Immature natural killer cell (primary cell): ENCODE measurements at regions not wholly inside any gene's neighbourhood (a gene's known extent, or its start where the extent isn't known, plus 50 kb on each side); places are given as distances from the start of the nearest gene placed in this dataset.

Source experiments
- DNase-seq, 3 donors: peaks; one replicate each; pipeline ENCODE4 v3.0.0; 2022; ENCODE audit warnings: mixed read lengths in 1 of 3
- H3K27ac Mint-ChIP-seq, 6 donors: one replicate each; pipeline ENCODE4 v1.8.0; 2020; ENCODE audit warnings: mixed read lengths in 6 of 6, mild to moderate bottlenecking in 5 of 6, inconsistent platforms in 4 of 6, moderate library complexity in 3 of 6
- H3K27me3 Mint-ChIP-seq, 3 donors: one replicate each; pipeline ENCODE4 v1.8.0; 2020 to 2021; ENCODE audit warnings: low read depth in 3 of 3, mild to moderate bottlenecking in 3 of 3, mixed read lengths in 3 of 3, moderate library complexity in 3 of 3, inconsistent platforms in 1 of 3
- H3K36me3 Mint-ChIP-seq, 3 donors: one replicate each; pipeline ENCODE4 v1.8.0; 2020; ENCODE audit warnings: mixed read lengths in 3 of 3, inconsistent platforms in 2 of 3, mild to moderate bottlenecking in 2 of 3
- H3K4me1 Mint-ChIP-seq, 2 donors: one replicate each; pipeline ENCODE4 v1.8.0; 2020; ENCODE audit warnings: inconsistent platforms in 2 of 2, mild to moderate bottlenecking in 2 of 2, mixed read lengths in 2 of 2, moderate library complexity in 1 of 2
- H3K4me3 Mint-ChIP-seq, 5 donors: one replicate each; pipeline ENCODE4 v1.8.0; 2020; ENCODE audit warnings: mild to moderate bottlenecking in 5 of 5, mixed read lengths in 5 of 5, inconsistent platforms in 3 of 5, moderate library complexity in 3 of 5
- H3K9me3 Mint-ChIP-seq, 6 donors: one replicate each; pipeline ENCODE4 v1.8.0; 2020; ENCODE audit warnings: mild to moderate bottlenecking in 6 of 6, mixed read lengths in 6 of 6, inconsistent platforms in 4 of 6, moderate library complexity in 3 of 6

DNA sequence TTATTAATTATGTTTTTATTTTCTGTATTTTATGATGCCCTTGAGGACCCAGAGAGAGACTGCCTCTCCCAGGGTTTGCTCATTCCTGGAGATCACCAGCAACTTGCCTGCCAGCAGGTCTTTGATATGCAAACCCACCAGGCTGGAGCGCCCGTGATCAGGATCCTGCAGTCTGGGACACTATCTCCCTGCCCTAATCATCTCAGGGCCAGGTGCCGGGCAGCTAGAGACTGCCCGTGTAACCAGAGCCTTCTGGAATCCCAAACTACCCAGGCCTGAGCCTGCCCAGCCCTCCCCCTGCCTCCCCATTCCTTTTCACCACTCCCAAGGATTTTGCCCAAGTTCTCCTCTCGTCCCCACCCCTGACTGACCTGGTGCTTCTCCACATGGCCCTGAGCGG lies 52.2 kb upstream of the B3GAT1 start:
- Mint-ChIP-seq H3K36me3 (peaks cover 0 to 5% (median 0%) of the 10 kb centered on the region in 3 donors), H3K27me3 (peaks cover 4 to 5% (median 4%) of the 10 kb centered on the region in 3 donors), H3K4me1 (no peaks in the 10 kb centered on the region), H3K4me3 (no peak overlapping the region), H3K27ac (no peak overlapping the region), H3K9me3 (peaks cover 0 to 5% (median 0%) of the 10 kb centered on the region in 6 donors)
- DNase-seq, result no peak

DNA sequence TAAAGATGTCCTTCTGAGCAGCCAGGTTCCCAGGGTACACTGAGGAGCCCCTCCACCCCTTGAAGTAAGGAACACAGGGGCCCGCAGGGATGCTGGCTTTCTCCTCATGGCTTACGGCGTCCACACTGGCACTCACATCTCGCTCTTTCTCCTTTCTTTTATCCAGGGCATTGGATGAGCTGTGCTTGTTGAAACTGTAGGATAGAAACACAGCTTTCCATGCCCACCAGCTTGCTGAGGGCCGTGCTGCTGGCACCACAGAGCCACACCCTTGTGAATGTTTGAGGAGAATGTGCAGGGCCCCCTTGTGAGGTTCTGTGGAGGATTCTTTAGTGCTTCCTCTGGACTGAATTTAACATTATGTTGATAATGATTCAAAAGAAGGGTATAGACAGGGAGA lies 51.7 kb upstream of the B3GAT1 start:
- no peaks in the 10 kb centered on the region for H3K4me1 Mint-ChIP-seq
- H3K27ac Mint-ChIP-seq, result no peak overlapping the region
- H3K4me3 Mint-ChIP-seq, result no peak overlapping the region
- peaks cover 0 to 5% (median 0%) of the 10 kb centered on the region in 6 donors for H3K9me3 Mint-ChIP-seq
- H3K36me3 Mint-ChIP-seq, result peaks cover 0 to 5% (median 0%) of the 10 kb centered on the region in 3 donors
- no peak for DNase-seq
- peaks cover 4 to 7% (median 6%) of the 10 kb centered on the region in 3 donors for H3K27me3 Mint-ChIP-seq
